ENCODE measurements at regions not wholly inside any gene's neighbourhood (a gene's known extent, or its start where the extent isn't known, plus 50 kb on each side); places are given as distances from the start of the nearest gene placed in this dataset.
"Not testable (repeated sequence)": the region's sequence is repeated elsewhere in the genome, so short reads cannot be mapped to it uniquely, and the experiment has no call there.

DNA sequence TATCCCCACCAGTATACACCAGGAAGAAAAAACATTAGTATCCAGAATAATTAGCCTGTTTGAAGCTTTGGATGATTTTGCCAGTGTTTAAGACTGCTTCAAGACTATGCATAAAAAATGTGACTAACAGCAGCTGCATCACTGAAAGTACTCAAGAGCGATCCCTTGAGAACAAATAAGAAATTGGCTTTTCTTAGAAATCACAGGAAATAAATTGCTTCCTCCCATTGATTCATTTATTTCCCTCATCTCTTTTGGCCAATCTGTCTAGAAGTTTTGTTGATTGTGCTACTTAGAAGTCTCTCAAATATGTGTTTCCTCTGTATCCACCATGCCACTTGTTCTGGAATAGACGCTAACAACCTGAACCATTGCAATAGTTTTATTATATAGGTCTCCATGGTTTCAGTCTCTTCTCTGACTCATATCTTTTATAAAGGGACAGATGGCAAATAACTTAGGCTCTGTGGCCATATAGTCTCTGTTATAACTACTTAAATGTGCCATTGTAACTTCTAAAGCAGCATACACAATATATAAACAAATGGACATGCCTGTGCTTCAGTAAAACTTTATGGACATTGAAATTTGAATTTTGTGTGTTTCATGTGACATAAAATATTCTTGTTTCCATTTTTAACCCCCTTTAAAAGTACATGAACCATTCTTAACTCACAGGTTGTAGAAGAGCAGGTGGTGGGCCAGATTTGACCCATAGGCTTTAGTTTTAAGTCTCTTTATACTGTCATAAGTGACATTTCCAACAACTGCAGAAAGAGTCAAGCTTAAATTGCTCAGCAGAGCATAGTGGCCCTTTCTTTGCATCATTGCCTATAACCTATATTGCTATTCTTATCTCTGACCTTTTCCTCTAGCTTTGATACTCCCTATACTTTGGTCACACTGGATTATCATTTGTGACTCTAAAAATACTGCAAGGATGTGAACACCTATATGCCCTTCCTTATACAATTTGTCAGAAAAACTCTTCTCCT lies 123.9 kb downstream of the MC4R start:
- intact Hi-C loops (cut with micrococcal nuclease) = no loop called here
- DNase-seq = no peak
- TF ChIP-seq, protein P1, sequence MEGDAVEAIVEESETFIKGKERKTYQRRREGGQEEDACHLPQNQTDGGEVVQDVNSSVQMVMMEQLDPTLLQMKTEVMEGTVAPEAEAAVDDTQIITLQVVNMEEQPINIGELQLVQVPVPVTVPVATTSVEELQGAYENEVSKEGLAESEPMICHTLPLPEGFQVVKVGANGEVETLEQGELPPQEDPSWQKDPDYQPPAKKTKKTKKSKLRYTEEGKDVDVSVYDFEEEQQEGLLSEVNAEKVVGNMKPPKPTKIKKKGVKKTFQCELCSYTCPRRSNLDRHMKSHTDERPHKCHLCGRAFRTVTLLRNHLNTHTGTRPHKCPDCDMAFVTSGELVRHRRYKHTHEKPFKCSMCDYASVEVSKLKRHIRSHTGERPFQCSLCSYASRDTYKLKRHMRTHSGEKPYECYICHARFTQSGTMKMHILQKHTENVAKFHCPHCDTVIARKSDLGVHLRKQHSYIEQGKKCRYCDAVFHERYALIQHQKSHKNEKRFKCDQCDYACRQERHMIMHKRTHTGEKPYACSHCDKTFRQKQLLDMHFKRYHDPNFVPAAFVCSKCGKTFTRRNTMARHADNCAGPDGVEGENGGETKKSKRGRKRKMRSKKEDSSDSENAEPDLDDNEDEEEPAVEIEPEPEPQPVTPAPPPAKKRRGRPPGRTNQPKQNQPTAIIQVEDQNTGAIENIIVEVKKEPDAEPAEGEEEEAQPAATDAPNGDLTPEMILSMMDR (IDR thresholded peaks at IDR 0.05; ENCODE audit: borderline replicate concordance) = no peak
- H3K4me1 ChIP-seq = no peaks in the 10 kb centered on the region
- H3K36me3 ChIP-seq = no peaks in the 10 kb centered on the region
- no peak overlapping the region for H3K4me3 ChIP-seq
- no peaks in the 10 kb centered on the region for H3K27me3 ChIP-seq (ENCODE audit: low read depth)
- no peak overlapping the region for H3K27ac ChIP-seq (replicated peaks)
- peaks cover 13% of the 10 kb centered on the region for H3K9me3 ChIP-seq (replicated peaks)

DNA sequence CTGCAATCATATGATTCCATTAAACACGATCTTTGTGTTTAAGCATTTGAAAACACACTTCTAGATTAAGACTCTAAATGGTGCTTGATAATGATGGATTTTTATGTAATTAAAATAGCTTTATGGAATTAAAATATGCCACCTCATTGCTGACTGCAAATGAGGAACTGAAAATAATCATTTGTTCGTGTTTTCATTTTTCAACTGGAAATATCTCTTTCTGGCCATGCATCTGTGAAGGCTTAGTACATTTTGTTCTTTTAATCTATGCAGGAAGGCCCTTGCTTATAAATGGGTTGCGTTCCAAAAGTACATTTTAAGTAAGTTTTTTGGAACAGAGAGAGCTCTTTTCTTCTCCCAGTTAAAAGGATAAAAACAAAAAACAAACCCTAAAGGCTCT lies 125.5 kb downstream of the MC4R start:
- H3K4me1 ChIP-seq = no peaks in the 10 kb centered on the region
- no peak overlapping the region for H3K4me3 ChIP-seq
- DNase-seq = no peak
- H3K9me3 ChIP-seq (replicated peaks) = peaks cover 13% of the 10 kb centered on the region
- intact Hi-C loops (cut with micrococcal nuclease) = no loop called here
- no peak overlapping the region for H3K27ac ChIP-seq (replicated peaks)
- no peaks in the 10 kb centered on the region for H3K36me3 ChIP-seq
- TF ChIP-seq, protein P1 (IDR thresholded peaks at IDR 0.05; ENCODE audit: borderline replicate concordance) = no peak
- no peaks in the 10 kb centered on the region for H3K27me3 ChIP-seq (ENCODE audit: low read depth)

GRCh38 chr18:60246606-60247005 lies 126.0 kb downstream of the MC4R start:
- peaks cover 13% of the 10 kb centered on the region for H3K9me3 ChIP-seq (replicated peaks)
- H3K27ac ChIP-seq (replicated peaks) = no peak overlapping the region
- no peak overlapping the region for H3K4me3 ChIP-seq
- no peaks in the 10 kb centered on the region for H3K36me3 ChIP-seq
- no peaks in the 10 kb centered on the region for H3K4me1 ChIP-seq
- DNase-seq = no peak
- TF ChIP-seq, protein P1 (IDR thresholded peaks at IDR 0.05; ENCODE audit: borderline replicate concordance) = no peak
- intact Hi-C loops (cut with micrococcal nuclease) = no loop called here
- H3K27me3 ChIP-seq (ENCODE audit: low read depth) = no peaks in the 10 kb centered on the region

DNA sequence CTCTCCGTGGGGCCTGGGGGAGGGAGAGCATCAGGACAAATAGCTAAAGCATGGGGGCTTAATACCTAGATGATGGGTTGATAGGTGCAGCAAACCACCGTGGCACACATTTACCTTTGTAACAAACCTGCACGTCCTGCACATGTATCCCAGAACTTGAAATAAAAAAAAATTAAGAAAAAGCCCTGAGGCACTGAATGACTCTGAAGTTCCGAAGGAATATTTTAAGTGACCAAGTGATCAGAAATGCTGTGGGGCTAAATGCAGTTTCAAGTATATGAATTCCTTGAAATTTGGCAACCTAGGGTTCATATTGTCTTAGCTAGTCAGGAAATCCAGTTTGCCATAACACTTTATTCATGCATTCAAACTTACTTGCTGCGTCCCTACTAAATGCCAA lies 127.5 kb downstream of the MC4R start:
- no peaks in the 10 kb centered on the region for H3K4me1 ChIP-seq
- H3K27ac ChIP-seq (replicated peaks) = no peak overlapping the region
- no peak for DNase-seq
- H3K4me3 ChIP-seq = no peak overlapping the region
- H3K27me3 ChIP-seq (ENCODE audit: low read depth) = no peaks in the 10 kb centered on the region
- TF ChIP-seq, protein P1 (IDR thresholded peaks at IDR 0.05; ENCODE audit: borderline replicate concordance) = no peak
- intact Hi-C loops (cut with micrococcal nuclease) = no loop called here
- H3K9me3 ChIP-seq (replicated peaks) = peaks cover 13% of the 10 kb centered on the region
- no peaks in the 10 kb centered on the region for H3K36me3 ChIP-seq

DNA sequence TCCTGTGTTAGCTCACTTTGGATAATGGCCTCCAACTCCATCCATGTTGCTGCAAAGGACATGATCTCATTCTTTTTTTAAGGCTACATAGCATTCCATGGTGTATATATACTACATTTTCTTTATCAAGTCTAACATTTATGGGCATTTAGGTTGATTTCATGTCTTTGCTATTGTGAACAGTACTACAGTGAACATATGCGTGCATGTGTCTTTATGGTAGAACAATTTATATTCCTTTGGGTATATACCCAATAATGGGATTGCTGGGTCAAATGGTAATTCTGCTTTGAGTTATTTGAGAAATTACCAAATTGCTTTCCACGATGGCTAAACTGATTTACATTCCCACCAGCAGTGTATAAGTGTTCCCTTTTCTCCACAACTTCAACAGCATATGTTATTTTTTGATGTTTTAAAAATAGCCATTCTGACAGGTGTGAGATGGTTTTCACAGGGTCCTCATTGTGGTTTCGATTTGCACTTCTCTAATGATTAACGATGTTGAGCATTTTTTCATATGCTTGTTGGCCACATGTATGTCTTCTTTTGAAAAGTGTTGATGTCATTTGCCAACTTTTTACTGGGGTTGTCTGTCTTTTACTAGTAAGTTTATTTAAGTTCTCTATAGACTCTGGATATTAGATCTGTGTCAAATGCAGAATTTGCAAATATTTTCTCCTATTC lies 133.4 kb downstream of the MC4R start:
- H3K27me3 ChIP-seq (ENCODE audit: low read depth); intact Hi-C loops (cut with micrococcal nuclease); DNase-seq; H3K27ac ChIP-seq (replicated peaks); H3K9me3 ChIP-seq (replicated peaks); H3K36me3 ChIP-seq; H3K4me3 ChIP-seq; H3K4me1 ChIP-seq: not testable (repeated sequence)

DNA sequence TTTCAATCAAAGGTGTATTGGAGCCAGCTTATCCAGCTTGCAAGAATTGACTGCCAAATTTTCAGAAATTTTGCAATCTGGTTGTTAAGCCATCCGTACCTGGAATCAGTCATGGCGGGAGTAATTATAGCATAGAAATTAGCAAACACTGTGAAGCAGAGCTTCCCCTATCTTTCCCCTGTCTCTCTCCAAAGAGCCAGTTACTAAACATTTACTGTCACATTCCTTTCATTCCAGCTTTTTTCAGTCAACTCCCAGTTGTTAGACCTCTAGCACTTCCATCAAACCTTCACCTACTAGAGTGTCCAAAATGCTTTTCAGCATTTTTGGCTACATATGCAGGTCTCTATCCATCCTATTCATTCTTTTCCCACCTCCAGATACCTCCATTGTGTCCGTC lies 137.4 kb downstream of the MC4R start:
- TF ChIP-seq, protein P1 (IDR thresholded peaks at IDR 0.05; ENCODE audit: borderline replicate concordance) = no peak
- intact Hi-C loops (cut with micrococcal nuclease) = no loop called here
- no peak for DNase-seq

More for the DNA sequence above, 137.4 kb downstream of the MC4R start:
- no peaks in the 10 kb centered on the region for H3K36me3 ChIP-seq
- H3K9me3 ChIP-seq (replicated peaks) = no peaks in the 10 kb centered on the region
- no peaks in the 10 kb centered on the region for H3K4me1 ChIP-seq
- no peaks in the 10 kb centered on the region for H3K27me3 ChIP-seq (ENCODE audit: low read depth)
- H3K4me3 ChIP-seq = no peak overlapping the region
- H3K27ac ChIP-seq (replicated peaks) = no peak overlapping the region

Data from left ventricle myocardium inferior (tissue), 1 donor.